ENCODE measurements at regions not wholly inside any gene's neighbourhood (a gene's known extent, or its start where the extent isn't known, plus 50 kb on each side); places are given as distances from the start of the nearest gene placed in this dataset.

DNA sequence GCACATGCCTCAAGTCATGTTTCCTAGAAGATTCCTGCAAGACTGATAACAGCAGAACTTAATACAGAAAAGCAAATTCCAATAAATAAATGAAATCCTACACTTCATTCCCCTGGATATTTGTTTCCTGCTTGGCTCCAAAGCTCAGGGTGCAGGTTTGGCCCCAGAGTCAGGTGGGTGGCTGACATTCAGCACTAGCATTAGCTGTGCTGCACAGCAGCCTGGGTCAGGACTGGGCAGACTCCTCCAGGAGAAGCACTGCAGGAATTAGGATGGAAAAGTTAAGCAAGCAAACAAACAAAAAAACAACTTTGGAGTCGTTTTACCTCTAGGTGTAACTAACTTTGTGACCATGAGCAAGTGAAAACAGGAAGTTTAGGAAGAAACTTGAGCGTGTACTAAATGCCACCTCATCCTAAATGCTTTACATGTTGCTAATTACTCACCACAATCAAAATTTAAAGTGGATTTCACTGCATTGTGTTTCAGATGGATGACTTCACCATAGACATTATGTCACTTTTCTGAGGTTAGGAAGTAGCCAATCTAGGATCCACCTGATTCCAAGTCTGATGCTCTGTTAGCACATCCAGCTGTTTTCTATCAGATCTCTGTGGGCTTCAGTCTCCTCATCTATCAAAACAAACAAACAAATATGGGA is 239.4 kb downstream of the C7orf25 start:
- no peak for TF ChIP-seq CTCF (IDR thresholded peaks at IDR 0.05)
- no peak for TF ChIP-seq POLR2A (IDR thresholded peaks at IDR 0.05)

Data from heart left ventricle (tissue), 13 donors.